HCT116 (cell line): ENCODE measurements at regions not wholly inside any gene's neighbourhood (a gene's known extent, or its start where the extent isn't known, plus 50 kb on each side); places are given as distances from the start of the nearest gene placed in this dataset.

Experiments
- ATAC-seq: fragments of 200-7000 bp; cut with Tn5 transposase; 2 replicates; pipeline ENCODE4 v1.9.1; 2020; ENCODE audit warnings: mild to moderate bottlenecking, moderate library complexity
- BruUV-seq: library from RNA; stranded (reverse); fragments of 400-500 nt; replicated peaks from 2 replicates; lab custom pipeline; 2021; lab: Mats Ljungman, UMichigan
- CTCF ChIA-PET: fragments of 300-600 bp; sonication (Branson Sonifier 250); formaldehyde crosslinking; loops from one replicate; lab custom pipeline; 2021; ENCODE audit warnings: antibody characterized with exemption; lab: Charles Lee
- POLR2A ChIA-PET: fragments of 300-600, 350-600 bp; sonication (Branson Sonifier 250); formaldehyde crosslinking; loops from one replicate; lab custom pipeline; 2021; ENCODE audit warnings: antibody characterized with exemption; lab: Charles Lee
- RAD21 ChIA-PET, 2 experiments: fragments of 300-600 bp; sonication (Branson Sonifier 250); formaldehyde crosslinking; loops; one replicate each; lab custom pipeline; 2023; ENCODE audit warnings: low total read pairs in 2 of 2; ENCODE audit not compliant: uncharacterized antibody in 2 of 2, unreplicated experiment in 2 of 2, low non-redundant PET in 1 of 2; lab: Charles Lee
- DNase-seq: peaks from one replicate; pipeline ENCODE4 v3.0.0-alpha.2; 2010; ENCODE audit warnings: low read depth, low spot score
- H2AFZ ChIP-seq: fragments of 200-600 bp; shearing (Covaris generic), sonication (generic); 2 replicates; pipeline ENCODE4 v1.6.1; 2017; ENCODE audit warnings: low read depth, mixed run types, mixed read lengths, antibody characterized with exemption, low read length; ENCODE audit not compliant: poor library complexity, severe bottlenecking
- H3K27ac ChIP-seq: 2 replicates; pipeline ENCODE4 v1.5.1; 2012; ENCODE audit warnings: low read depth, low read length
- H3K27me3 ChIP-seq: fragments of 200-600 bp; sonication (generic); 2 replicates; pipeline ENCODE4 v1.6.1; 2016; ENCODE audit warnings: mixed run types, low read length, mixed read lengths; ENCODE audit not compliant: insufficient read depth
- H3K36me3 ChIP-seq, 2 experiments: fragments of 200-500 bp in 1 of 2; fragments of 200-600 bp in 1 of 2; sonication (Bioruptor generic) in 1 of 2; sonication (generic) in 1 of 2; 2 replicates each; pipeline versions ENCODE4 v1.5.1 to v1.6.1; 2014 to 2016; ENCODE audit warnings: low read length in 2 of 2, inconsistent platforms in 1 of 2, mixed read lengths in 1 of 2, mixed run types in 1 of 2; ENCODE audit not compliant: insufficient read depth in 2 of 2, control insufficient read depth in 1 of 2
- H3K4me1 ChIP-seq, 2 experiments: fragments of 200-600 bp in 1 of 2; sonication (generic) in 1 of 2; 2 replicates each; pipeline versions ENCODE4 v1.5.1 to v1.6.1; 2012 to 2017; ENCODE audit warnings: low read length in 2 of 2, inconsistent platforms in 1 of 2, mild to moderate bottlenecking in 1 of 2, mixed read lengths in 1 of 2, mixed run types in 1 of 2, moderate library complexity in 1 of 2; ENCODE audit not compliant: insufficient read depth in 2 of 2, control insufficient read depth in 1 of 2
- H3K4me2 ChIP-seq: fragments of 200-600 bp; sonication (generic); 2 replicates; pipeline ENCODE4 v1.6.1; 2017; ENCODE audit warnings: mixed run types, low read length, mixed read lengths
- H3K4me3 ChIP-seq, 2 experiments: fragments of 200-600 bp in 1 of 2; sonication (generic) in 1 of 2; replicated peaks in 1 of 2; 2 replicates each; pipeline ENCODE4 v1.5.1; 2011 to 2016; ENCODE audit warnings: low read length in 2 of 2, control low read depth in 1 of 2, low read depth in 1 of 2, mild to moderate bottlenecking in 1 of 2, mixed read lengths in 1 of 2, mixed run types in 1 of 2
- H3K79me2 ChIP-seq: fragments of 200-600 bp; sonication (generic); 2 replicates; pipeline ENCODE4 v1.6.1; 2017; ENCODE audit warnings: mild to moderate bottlenecking, mixed run types, low read length, moderate library complexity, mixed read lengths; ENCODE audit not compliant: insufficient read depth
- H3K9ac ChIP-seq: fragments of 200-600 bp; sonication (generic); 2 replicates; pipeline ENCODE4 v1.6.1; 2016; ENCODE audit warnings: low read length, mixed read lengths
- H3K9me2 ChIP-seq: fragments of 200-600 bp; sonication (generic), shearing (Covaris generic); 2 replicates; pipeline ENCODE4 v1.6.1; 2017; ENCODE audit warnings: mixed run types, mild to moderate bottlenecking, moderate library complexity; ENCODE audit not compliant: insufficient read depth
- H3K9me3 ChIP-seq, 2 experiments: fragments of 200-500 bp in 1 of 2; fragments of 200-600 bp in 1 of 2; sonication (Bioruptor generic) in 1 of 2; sonication (generic) in 1 of 2; 2 replicates each; pipeline ENCODE4 v1.6.1; 2014 to 2017; ENCODE audit warnings: low read length in 2 of 2, mixed read lengths in 2 of 2, inconsistent platforms in 1 of 2, low read depth in 1 of 2, mild to moderate bottlenecking in 1 of 2, mixed run types in 1 of 2, moderate library complexity in 1 of 2; ENCODE audit not compliant: control insufficient read depth in 1 of 2, insufficient read depth in 1 of 2
- H4K20me1 ChIP-seq: fragments of 200-600 bp; sonication (generic), shearing (Covaris generic); 2 replicates; pipeline ENCODE4 v1.6.1; 2017; ENCODE audit warnings: mixed run types, mild to moderate bottlenecking, moderate library complexity; ENCODE audit not compliant: insufficient read depth
- CBX3 ChIP-seq: IDR thresholded peaks from 2 replicates; pipeline ENCODE4 v1.6.1; 2012; ENCODE audit warnings: low read depth
- CEBPB ChIP-seq: IDR thresholded peaks from 2 replicates; pipeline ENCODE4 v1.6.1; 2012; ENCODE audit warnings: low read depth
- EGR1 ChIP-seq: IDR thresholded peaks from 2 replicates; pipeline ENCODE4 v1.6.1; 2012; ENCODE audit warnings: low read depth
- ELF1 ChIP-seq: IDR thresholded peaks from 2 replicates; pipeline ENCODE4 v1.6.1; 2012; ENCODE audit warnings: low read depth, borderline replicate concordance
- POLR2A ChIP-seq: IDR thresholded peaks from 2 replicates; pipeline ENCODE4 v1.7.0; 2011; ENCODE audit warnings: borderline replicate concordance; ENCODE audit not compliant: insufficient read depth, insufficient read length; ENCODE audit errors: extremely low read depth
- POLR2AphosphoS5 ChIP-seq: IDR thresholded peaks from 2 replicates; pipeline ENCODE4 v1.6.1; 2011; ENCODE audit warnings: mild to moderate bottlenecking, low read depth, low read length, moderate library complexity
- REST ChIP-seq: IDR thresholded peaks from 2 replicates; pipeline ENCODE4 v1.6.1; 2012; ENCODE audit warnings: low read depth
- SP1 ChIP-seq: IDR thresholded peaks from 2 replicates; pipeline ENCODE4 v1.6.1; 2012; ENCODE audit warnings: low read depth
- YY1 ChIP-seq: IDR thresholded peaks from 2 replicates; pipeline ENCODE4 v1.6.1; 2011; ENCODE audit warnings: low read length, low read depth, moderate library complexity, mild to moderate bottlenecking; ENCODE audit not compliant: insufficient replicate concordance; ENCODE audit errors: extremely low read depth
- ZFX ChIP-seq: fragments of 450-650 bp; IDR thresholded peaks from 2 replicates; pipeline ENCODE4 v1.6.1; 2017
- intact Hi-C: fragments of 100-400 bp; cut with micrococcal nuclease; formaldehyde crosslinking; loops from 2 replicates; pipeline ENCODE4 v1.10.0; 2022

- H2AFZ ChIP-seq = no peak overlapping the region
- no peak overlapping the region for H3K9ac ChIP-seq
- no peaks in the 10 kb centered on the region for H3K9me3 ChIP-seq
- H4K20me1 ChIP-seq = no peaks in the 10 kb centered on the region
- H3K4me3 ChIP-seq = no peak overlapping the region
- ATAC-seq (no peak), DNase-seq (no peak)
- H3K4me1 ChIP-seq = peaks cover 0 to 4% of the 10 kb centered on the region in 2 experiments; a peak in 1 of 4 replicates
- RAD21 ChIA-PET = no interaction called here
- CTCF ChIA-PET = no interaction called here
- no peak overlapping the region for H3K4me2 ChIP-seq
- H3K27me3 ChIP-seq = no peaks in the 10 kb centered on the region
- no peak overlapping the region for H3K27ac ChIP-seq
- no peaks in the 10 kb centered on the region for H3K9me2 ChIP-seq
- POLR2A ChIA-PET = interaction anchor here (1.2 kb wide), 1 partner anchor 9 kb away, joined by 3 read pairs; no protein-coding TSS in a partner anchor
- H3K36me3 ChIP-seq = no peaks in the 10 kb centered on the region
- TF ChIP-seq ELF1 (no peak), POLR2A (no peak), ZFX (no peak), CBX3 (no peak), SP1 (no peak), POLR2AphosphoS5 (no peak), CEBPB (no peak), YY1 (no peak), REST (no peak), EGR1 (no peak)
- intact Hi-C loops = no loop called here
- H3K79me2 ChIP-seq = no peaks in the 10 kb centered on the region
- BruUV-seq = no TSS peak
Observed at GRCh38 chr1:98113811-98114210, 193.0 kb upstream of the DPYD start.
